ENCODE measurements at regions not wholly inside any gene's neighbourhood (a gene's known extent, or its start where the extent isn't known, plus 50 kb on each side); places are given as distances from the start of the nearest gene placed in this dataset.
A peak's percentile ranks its signal among the peaks of the same experiment; 100 is the strongest.

GRCh38 chr13:80559944-80560343 is 219.0 kb upstream of the SPRY2 start:
- Histone ChIP-seq H3K36me3 (replicated peaks in 1 of 2) (no peaks in the 10 kb centered on the region), H3K9me3 (replicated peaks in 1 of 3) (no peaks in the 10 kb centered on the region), H3K4me3 (no peak overlapping the region), H3K27me3 (no peaks in the 10 kb centered on the region), H3K27ac (no peak overlapping the region), H3K4me1 (replicated peaks in 1 of 2) (no peaks in the 10 kb centered on the region)
- intact Hi-C loops (cut with DNase I): no loop called here
- DNase-seq: no peak
- TF ChIP-seq CTCF (IDR thresholded peaks at IDR 0.05) (no peak), POLR2A (IDR thresholded peaks at IDR 0.05) (no peak)
- 72 to 92% (median 81%) methylated on average over 5 of the region's 5 CpGs for WGBS, 4 donors

GRCh38 chr13:80558074-80558473 is 217.1 kb upstream of the SPRY2 start:
- H3K4me1 ChIP-seq (replicated peaks in 1 of 2): no peaks in the 10 kb centered on the region
- H3K36me3 ChIP-seq (replicated peaks in 1 of 2): no peaks in the 10 kb centered on the region
- H3K27ac ChIP-seq: peak overlapping the region in 1 of 5 donors; percentile 64
- H3K9me3 ChIP-seq (replicated peaks in 1 of 3): no peaks in the 10 kb centered on the region
- WGBS, 4 donors: 45 to 63% (median 47%) methylated on average over 4 of the region's 4 CpGs
- no peak overlapping the region for H3K4me3 ChIP-seq
- peak in 4 of 7 donors; percentile 21 to 26 (median 22) for DNase-seq
- TF ChIP-seq POLR2A (IDR thresholded peaks at IDR 0.05) (no peak), CTCF (IDR thresholded peaks at IDR 0.05) (no peak)
- intact Hi-C loops (cut with DNase I): no loop called here
- H3K27me3 ChIP-seq: no peaks in the 10 kb centered on the region

- H3K4me3 ChIP-seq: no peak overlapping the region
- no peaks in the 10 kb centered on the region for H3K9me3 ChIP-seq (replicated peaks in 1 of 3)
- H3K4me1 ChIP-seq (replicated peaks in 1 of 2): peaks cover 0 to 12% of the 10 kb centered on the region in 2 donors
- 57 to 71% (median 67%) methylated on average over 5 of the region's 5 CpGs for WGBS, 4 donors
- no peaks in the 10 kb centered on the region for H3K36me3 ChIP-seq (replicated peaks in 1 of 2)
- H3K27ac ChIP-seq: no peak overlapping the region
- TF ChIP-seq POLR2A (IDR thresholded peaks at IDR 0.05) (no peak), CTCF (IDR thresholded peaks at IDR 0.05) (no peak)
- intact Hi-C loops (cut with DNase I): no loop called here
- peak in 1 of 7 donors; percentile 5 for DNase-seq
- H3K27me3 ChIP-seq: no peaks in the 10 kb centered on the region
These were observed 215.1 kb upstream of the SPRY2 start for GRCh38 chr13:80555796-80556678.

- Histone ChIP-seq H3K27ac (no peak overlapping the region), H3K27me3 (no peaks in the 10 kb centered on the region), H3K36me3 (replicated peaks in 1 of 2) (no peaks in the 10 kb centered on the region), H3K4me3 (no peak overlapping the region), H3K9me3 (replicated peaks in 1 of 3) (no peaks in the 10 kb centered on the region), H3K4me1 (replicated peaks in 1 of 2) (peaks cover 0 to 14% of the 10 kb centered on the region in 2 donors)
- TF ChIP-seq CTCF (IDR thresholded peaks at IDR 0.05) (no peak), POLR2A (IDR thresholded peaks at IDR 0.05) (no peak)
- intact Hi-C loops (cut with DNase I): no loop called here
- DNase-seq: no peak
- WGBS, 4 donors: 49 to 53% (median 51%) methylated on average over 4 of the region's 4 CpGs
These were observed 212.0 kb upstream of the SPRY2 start for GRCh38 chr13:80552851-80553440.
